IPS DF 19.7 (cell line): ENCODE measurements at regions not wholly inside any gene's neighbourhood (a gene's known extent, or its start where the extent isn't known, plus 50 kb on each side); places are given as distances from the start of the nearest gene placed in this dataset.
"Not testable (repeated sequence)": the region's sequence is repeated elsewhere in the genome, so short reads cannot be mapped to it uniquely, and the experiment has no call there.

Experiments used
- DNase-seq: peaks from one replicate; pipeline ENCODE4 v3.0.0-alpha.2; 2013; ENCODE audit warnings: low read depth, low spot score

GRCh38 chr17:79560527-79560926, 50.3 kb downstream of the RBFOX3 start:
- DNase-seq = no peak

- no peak for DNase-seq
Measured at GRCh38 chr17:79559111-79559887, 51.6 kb downstream of the RBFOX3 start.

- DNase-seq = no peak
Measured at GRCh38 chr17:79558091-79558900, 52.6 kb downstream of the RBFOX3 start.

GRCh38 chr17:79557276-79558090, 53.4 kb downstream of the RBFOX3 start:
- DNase-seq = no peak

GRCh38 chr17:79556271-79556670, 54.6 kb downstream of the RBFOX3 start:
- no peak for DNase-seq

- DNase-seq = no peak
Measured at GRCh38 chr17:79555543-79555942, 55.3 kb downstream of the RBFOX3 start.

GRCh38 chr17:79554346-79554745, 56.5 kb downstream of the RBFOX3 start:
- not testable (repeated sequence) for DNase-seq

GRCh38 chr17:79552824-79553223, 58.0 kb downstream of the RBFOX3 start:
- no peak for DNase-seq

GRCh38 chr17:79552405-79552804, 58.4 kb downstream of the RBFOX3 start:
- DNase-seq = no peak

- DNase-seq = no peak
Measured at GRCh38 chr17:79549141-79549915, 61.5 kb downstream of the RBFOX3 start.

GRCh38 chr17:79548116-79548515, 62.7 kb downstream of the RBFOX3 start:
- no peak for DNase-seq

- DNase-seq = no peak
Measured at GRCh38 chr17:79547586-79547985, 63.3 kb downstream of the RBFOX3 start.

GRCh38 chr17:79547171-79547570, 63.7 kb downstream of the RBFOX3 start:
- not testable (repeated sequence) for DNase-seq

GRCh38 chr17:79546386-79546785, 64.5 kb downstream of the RBFOX3 start:
- DNase-seq = no peak

GRCh38 chr17:79545251-79546005, 65.4 kb downstream of the RBFOX3 start:
- DNase-seq = no peak

- no peak for DNase-seq
Measured at GRCh38 chr17:79544142-79544914, 66.5 kb downstream of the RBFOX3 start.

GRCh38 chr17:79543531-79543930, 67.3 kb downstream of the RBFOX3 start:
- DNase-seq = no peak

- no peak for DNase-seq
Measured at GRCh38 chr17:79542718-79543117, 68.1 kb downstream of the RBFOX3 start.

GRCh38 chr17:79541056-79541850, 69.6 kb downstream of the RBFOX3 start:
- no peak for DNase-seq
